GM12878 (cell line): ENCODE measurements at regions not wholly inside any gene's neighbourhood (a gene's known extent, or its start where the extent isn't known, plus 50 kb on each side); places are given as distances from the start of the nearest gene placed in this dataset.

Experiments
- BRCA1 ChIP-seq: IDR thresholded peaks from 2 replicates; pipeline ENCODE4 v1.6.1; 2011; ENCODE audit warnings: low read depth, low read length, improper control_type of control experiment
- CBX3 ChIP-seq: fragments of 200-600 bp; sonication (generic); IDR thresholded peaks from 2 replicates; pipeline ENCODE4 v1.6.1; 2016; ENCODE audit warnings: low read depth, borderline replicate concordance
- CTCF ChIP-seq, 3 experiments: IDR thresholded peaks in 2 of 3; conservative IDR thresholded peaks in 1 of 3; 2 replicates each; pipeline ENCODE4 v1.5.1; 2011; ENCODE audit warnings: low read depth in 3 of 3, low read length in 3 of 3, mild to moderate bottlenecking in 3 of 3, control low read depth in 2 of 3, moderate library complexity in 2 of 3, inconsistent platforms in 1 of 3, mixed read lengths in 1 of 3; ENCODE audit not compliant: control insufficient read depth in 2 of 3, insufficient read depth in 1 of 3; ENCODE audit errors: extremely low read depth in 1 of 3
- NFIC ChIP-seq: IDR thresholded peaks from 2 replicates; pipeline ENCODE4 v1.6.1; 2012; ENCODE audit warnings: low read depth, mild to moderate bottlenecking, inconsistent platforms, low read length, moderate library complexity
- NRF1 ChIP-seq: conservative IDR thresholded peaks from 2 replicates; pipeline ENCODE4 v1.6.1; 2011; ENCODE audit warnings: mild to moderate bottlenecking, low read depth, low read length, improper control_type of control experiment
- RAD21 ChIP-seq: IDR thresholded peaks from 2 replicates; pipeline ENCODE4 v1.6.1; 2011; ENCODE audit warnings: mild to moderate bottlenecking, low read depth, low read length, moderate library complexity; ENCODE audit not compliant: insufficient read depth
- RELA ChIP-seq: fragments of 450-650 bp; IDR thresholded peaks from 2 replicates; pipeline ENCODE4 v1.8.0; 2014; ENCODE audit warnings: borderline replicate concordance; ENCODE audit not compliant: partially characterized antibody
- YBX1 ChIP-seq: fragments of 450-650 bp; IDR thresholded peaks from 2 replicates; pipeline ENCODE4 v1.6.1; 2016; ENCODE audit warnings: antibody characterized with exemption

DNA sequence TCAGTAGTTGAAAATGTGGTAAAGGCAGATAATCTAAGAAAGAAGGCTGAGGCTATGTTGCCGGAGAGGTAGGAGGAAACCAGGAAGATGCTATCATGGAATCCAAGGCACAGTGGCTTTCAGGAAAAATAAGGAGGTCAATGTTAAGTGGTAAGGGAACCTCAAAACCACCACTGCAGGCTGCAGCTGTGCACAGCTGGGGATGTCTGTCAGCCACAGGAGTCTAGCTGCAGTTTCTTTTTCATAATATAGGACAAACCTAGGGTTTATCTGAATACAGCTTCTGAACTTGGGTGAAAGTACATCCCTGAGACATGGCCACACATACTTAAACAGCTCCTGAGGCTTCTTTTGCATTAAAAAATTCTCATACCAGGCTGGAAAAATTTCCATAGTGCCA is 93.9 kb downstream of the SLC5A7 start:
- TF ChIP-seq BRCA1 (no peak), CTCF (IDR thresholded peaks at IDR 0.05 in 2 of 3, conservative IDR thresholded peaks at IDR 0.05 in 1 of 3; ENCODE audit: control insufficient read depth in 2 of 3, extremely low read depth in 1 of 3, insufficient read depth in 1 of 3, low read depth in 3 of 3, low read length in 3 of 3) (no peak), NRF1 (no peak), CBX3 (no peak), NFIC (no peak), YBX1 (no peak), RAD21 (no peak), RELA (no peak)
